H1 (cell line): ENCODE measurements at regions not wholly inside any gene's neighbourhood (a gene's known extent, or its start where the extent isn't known, plus 50 kb on each side); places are given as distances from the start of the nearest gene placed in this dataset.

ENCODE experiments used
- CTCF ChIA-PET: fragments of 300-600 bp; sonication (Branson Sonifier 250); formaldehyde crosslinking; loops from one replicate; lab custom pipeline; 2021; ENCODE audit not compliant: partially characterized antibody; lab: Charles Lee
- POLR2A ChIA-PET: fragments of 300-600 bp; sonication (Branson Sonifier 250); formaldehyde crosslinking; loops from one replicate; lab custom pipeline; 2021; ENCODE audit warnings: inconsistent platforms; ENCODE audit not compliant: partially characterized antibody; lab: Charles Lee
- DNase-seq, 2 experiments: peaks; one replicate each; pipeline versions ENCODE4 v3.0.0 to v3.0.0-alpha.2; 2010 to 2022; ENCODE audit warnings: low spot score in 2 of 2, low read depth in 1 of 2, mixed read lengths in 1 of 2
- FAIRE-seq: peaks from 2 replicates; lab custom pipeline; 2011; peaks lifted over from hg19 to GRCh38; lab: Jason Lieb, UNC
- H2AFZ ChIP-seq: 2 replicates; pipeline ENCODE4 v1.8.1; 2012; ENCODE audit warnings: low read length, inconsistent platforms
- H2AK5ac ChIP-seq: 2 replicates; pipeline ENCODE4 v1.6.1; 2013; ENCODE audit warnings: low read depth, low read length
- H2BK120ac ChIP-seq: replicated peaks from 2 replicates; pipeline ENCODE3; 2013; ENCODE audit warnings: low read depth, low read length, inconsistent platforms
- H2BK12ac ChIP-seq: 2 replicates; pipeline ENCODE4 v1.6.1; 2013; ENCODE audit warnings: low read depth, low read length
- H2BK15ac ChIP-seq: 2 replicates; pipeline ENCODE4 v1.6.1; 2013; ENCODE audit warnings: low read length
- H2BK20ac ChIP-seq: 2 replicates; pipeline ENCODE4 v1.6.1; 2013; ENCODE audit warnings: low read length
- H2BK5ac ChIP-seq: 2 replicates; pipeline ENCODE4 v1.6.1; 2013; ENCODE audit warnings: low read depth, low read length
- H3K14ac ChIP-seq: 2 replicates; pipeline ENCODE4 v1.6.1; 2013; ENCODE audit warnings: inconsistent platforms; ENCODE audit not compliant: insufficient read length
- H3K18ac ChIP-seq: 2 replicates; pipeline ENCODE4 v1.6.1; 2013; ENCODE audit warnings: low read length; ENCODE audit errors: extremely low read depth
- H3K23ac ChIP-seq: 2 replicates; pipeline ENCODE4 v1.6.1; 2013; ENCODE audit warnings: inconsistent platforms; ENCODE audit not compliant: insufficient read length
- H3K23me2 ChIP-seq: 2 replicates; pipeline ENCODE4 v1.6.1; 2013; ENCODE audit warnings: low read depth, low read length
- H3K27ac ChIP-seq: 2 replicates; pipeline ENCODE4 v1.6.1; 2011; ENCODE audit warnings: low read depth, low read length, inconsistent platforms
- H3K27me3 ChIP-seq, 4 experiments: replicated peaks in 1 of 4; 1 replicate in 1 of 4; 2 replicates in 3 of 4; pipeline versions ENCODE4 v1.6.1 to v1.8.1; 2011 to 2013; ENCODE audit warnings: low read length in 3 of 4, mild to moderate bottlenecking in 3 of 4, inconsistent platforms in 2 of 4, mixed read lengths in 2 of 4, moderate library complexity in 1 of 4; ENCODE audit not compliant: control insufficient read depth in 3 of 4, insufficient read depth in 3 of 4; ENCODE audit errors: extremely low read depth in 1 of 4
- H3K36me3 ChIP-seq, 4 experiments: 2 replicates each; pipeline versions ENCODE4 v1.6.1 to v1.8.1; 2011 to 2013; ENCODE audit warnings: mild to moderate bottlenecking in 4 of 4, low read length in 3 of 4, moderate library complexity in 2 of 4, control low read depth in 1 of 4, inconsistent platforms in 1 of 4; ENCODE audit not compliant: insufficient read depth in 4 of 4, control insufficient read depth in 2 of 4
- H3K4ac ChIP-seq: replicated peaks from 2 replicates; pipeline ENCODE3; 2013; ENCODE audit warnings: low read length, low read depth, mixed read lengths, inconsistent platforms; ENCODE audit not compliant: insufficient read length
- H3K4me1 ChIP-seq, 4 experiments: replicated peaks in 1 of 4; 1 replicate in 1 of 4; 2 replicates in 3 of 4; pipeline versions ENCODE4 v1.6.1 to v1.8.1; 2011 to 2013; ENCODE audit warnings: low read length in 3 of 4, inconsistent platforms in 2 of 4, mixed read lengths in 1 of 4; ENCODE audit not compliant: insufficient read depth in 4 of 4, control insufficient read depth in 3 of 4
- H3K4me2 ChIP-seq, 2 experiments: 2 replicates each; pipeline versions ENCODE4 v1.6.1 to v1.8.1; 2011 to 2013; ENCODE audit warnings: low read depth in 2 of 2, low read length in 2 of 2, control low read depth in 1 of 2, inconsistent platforms in 1 of 2, mild to moderate bottlenecking in 1 of 2; ENCODE audit not compliant: insufficient read depth in 1 of 2
- H3K4me3 ChIP-seq, 4 experiments: fragments of 200-600, 300-600 bp in 1 of 4; sonication (generic), shearing (Covaris generic), sonication (Bioruptor Twin) in 1 of 4; 2 replicates each; pipeline versions ENCODE4 v1.5.1 to v1.8.1; 2011 to 2016; ENCODE audit warnings: low read length in 4 of 4, low read depth in 3 of 4, control low read depth in 2 of 4, inconsistent platforms in 2 of 4, mild to moderate bottlenecking in 2 of 4, mixed read lengths in 1 of 4, moderate library complexity in 1 of 4; ENCODE audit not compliant: insufficient read depth in 2 of 4; ENCODE audit errors: extremely low read depth in 1 of 4
- H3K56ac ChIP-seq: replicated peaks from 2 replicates; pipeline ENCODE3; 2013; ENCODE audit warnings: low read depth, mild to moderate bottlenecking, mixed read lengths, low read length, inconsistent platforms; ENCODE audit not compliant: insufficient read length
- H3K79me1 ChIP-seq: 2 replicates; pipeline ENCODE4 v1.6.1; 2013; ENCODE audit warnings: low read depth, low read length, control low read depth
- H3K79me2 ChIP-seq, 2 experiments: 2 replicates each; pipeline versions ENCODE4 v1.6.1 to v1.8.1; 2012 to 2013; ENCODE audit warnings: low read length in 2 of 2, mild to moderate bottlenecking in 2 of 2, inconsistent platforms in 1 of 2; ENCODE audit not compliant: insufficient read depth in 2 of 2, control insufficient read depth in 1 of 2
- H3K9ac ChIP-seq, 4 experiments: replicated peaks in 1 of 4; 1 replicate in 1 of 4; 2 replicates in 3 of 4; pipeline versions ENCODE4 v1.6.1 to v1.8.1; 2011 to 2013; ENCODE audit warnings: low read depth in 3 of 4, low read length in 3 of 4, control low read depth in 2 of 4, mild to moderate bottlenecking in 2 of 4, moderate library complexity in 2 of 4, inconsistent platforms in 1 of 4; ENCODE audit errors: extremely low read depth in 1 of 4
- H3K9me3 ChIP-seq, 2 experiments: 2 replicates each; pipeline versions ENCODE4 v1.6.1 to v1.8.1; 2012 to 2013; ENCODE audit warnings: mild to moderate bottlenecking in 2 of 2, moderate library complexity in 2 of 2, control low read depth in 1 of 2, inconsistent platforms in 1 of 2, low read depth in 1 of 2, low read length in 1 of 2, mixed read lengths in 1 of 2; ENCODE audit not compliant: insufficient read depth in 2 of 2
- H4K20me1 ChIP-seq, 2 experiments: replicated peaks in 1 of 2; 2 replicates each; pipeline versions ENCODE3 to v1.8.1; 2011 to 2013; ENCODE audit warnings: inconsistent platforms in 2 of 2, low read length in 2 of 2, mild to moderate bottlenecking in 1 of 2; ENCODE audit not compliant: insufficient read depth in 2 of 2, control insufficient read depth in 1 of 2
- H4K5ac ChIP-seq: 2 replicates; pipeline ENCODE4 v1.6.1; 2013; ENCODE audit warnings: low read length, low read depth, mixed read lengths, inconsistent platforms; ENCODE audit not compliant: insufficient read length
- H4K8ac ChIP-seq: 2 replicates; pipeline ENCODE4 v1.8.0; 2013; ENCODE audit warnings: mild to moderate bottlenecking, moderate library complexity, low read length, inconsistent platforms; ENCODE audit not compliant: insufficient read depth; ENCODE audit errors: extremely low read depth
- H4K91ac ChIP-seq: replicated peaks from 2 replicates; pipeline ENCODE3; 2013; ENCODE audit warnings: low read length, mixed read lengths, inconsistent platforms; ENCODE audit not compliant: insufficient read length
- BACH1 ChIP-seq: IDR thresholded peaks from 2 replicates; pipeline ENCODE4 v1.6.1; 2012; ENCODE audit warnings: low read length, improper control_type of control experiment
- EP300 ChIP-seq, 2 experiments: IDR thresholded peaks; 1 replicate in 1 of 2; 2 replicates in 1 of 2; pipeline ENCODE4 v1.6.1; 2011 to 2012; ENCODE audit warnings: low read depth in 2 of 2, low read length in 2 of 2, mild to moderate bottlenecking in 2 of 2, borderline replicate concordance in 1 of 2, inconsistent platforms in 1 of 2, moderate library complexity in 1 of 2
- PHF8 ChIP-seq: fragments of 200-600 bp; sonication (generic); conservative IDR thresholded peaks from 2 replicates; pipeline ENCODE4 v1.7.1; 2012; ENCODE audit warnings: low read depth, mild to moderate bottlenecking, inconsistent platforms, low read length, moderate library complexity
- RNF2 ChIP-seq: fragments of 200-900, 300-1000 bp; sonication (generic); IDR thresholded peaks from 2 replicates; pipeline ENCODE4 v1.7.1; 2016; ENCODE audit warnings: borderline replicate concordance, low read depth, mild to moderate bottlenecking, antibody characterized with exemption, low read length; ENCODE audit not compliant: poor library complexity, severe bottlenecking; ENCODE audit errors: missing control alignments
- SAP30 ChIP-seq: fragments of 300-600 bp; sonication (generic); IDR thresholded peaks from 2 replicates; pipeline ENCODE4 v1.7.1; 2012; ENCODE audit warnings: low read length, moderate library complexity, mild to moderate bottlenecking, inconsistent platforms; ENCODE audit not compliant: insufficient read depth, insufficient replicate concordance
- SIN3A ChIP-seq, 2 experiments: IDR thresholded peaks in 1 of 2; conservative IDR thresholded peaks in 1 of 2; 2 replicates each; pipeline ENCODE4 v1.6.1; 2011 to 2012; ENCODE audit warnings: low read length in 2 of 2, improper control_type of control experiment in 1 of 2, low read depth in 1 of 2, mild to moderate bottlenecking in 1 of 2
- SP2 ChIP-seq: IDR thresholded peaks from 2 replicates; pipeline ENCODE4 v1.6.1; 2012; ENCODE audit warnings: mild to moderate bottlenecking, low read length, inconsistent platforms
- TCF12 ChIP-seq: IDR thresholded peaks from 2 replicates; pipeline ENCODE4 v1.6.1; 2011; ENCODE audit warnings: low read depth, mild to moderate bottlenecking, low read length
- WGBS, 2 experiments: shearing (Covaris generic) in 1 of 2; methylation state at CpG; one replicate each; pipeline versions ENCODE4 v1.1.6 to v1.1.7; 2013 to 2015; ENCODE audit warnings: low lambda C conversion rate in 2 of 2, mixed read lengths in 2 of 2, inconsistent platforms in 1 of 2, low coverage in 1 of 2, missing lambda C conversion rate in 1 of 2; ENCODE audit not compliant: insufficient replicate concordance in 2 of 2, insufficient coverage in 1 of 2, insufficient read length in 1 of 2; ENCODE audit errors: extremely low coverage in 1 of 2, missing lambda C conversion rate in 1 of 2; 5-methylcytosine and 5-hydroxymethylcytosine counted together
- TF ChIP-seq, protein P1 (sequence below): IDR thresholded peaks from 2 replicates; pipeline ENCODE4 v1.6.1; 2012; ENCODE audit warnings: inconsistent platforms

DNA sequence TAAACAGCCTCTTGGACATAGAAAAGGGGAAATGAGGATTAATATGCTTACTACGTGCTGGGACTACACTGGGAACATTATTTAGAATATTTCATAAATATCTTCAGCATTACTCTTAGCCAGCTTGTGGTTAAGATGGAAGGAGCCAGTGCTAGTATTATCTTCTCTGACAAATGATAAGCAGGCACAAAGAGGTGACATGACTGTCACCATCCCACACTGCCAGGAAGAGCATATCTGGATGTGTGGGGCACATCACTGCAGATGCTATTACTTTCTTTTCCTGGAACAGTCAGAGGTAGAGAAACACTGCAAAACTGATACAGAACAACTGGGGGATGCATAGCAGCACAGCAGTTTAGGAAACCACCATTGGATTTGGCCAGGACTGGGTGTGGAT, 281.0 kb upstream of the TNC start:
- H2BK120ac ChIP-seq: no peak overlapping the region
- H2AK5ac ChIP-seq: no peak overlapping the region
- H4K5ac ChIP-seq: no peak overlapping the region
- no peaks in the 10 kb centered on the region for H3K36me3 ChIP-seq
- H2BK5ac ChIP-seq: no peak overlapping the region
- FAIRE-seq: no peak
- H3K14ac ChIP-seq: no peak overlapping the region
- no peaks in the 10 kb centered on the region for H4K20me1 ChIP-seq
- no peak overlapping the region for H3K4me2 ChIP-seq
- H3K18ac ChIP-seq: no peak overlapping the region
- no peak overlapping the region for H2AFZ ChIP-seq
- no peak overlapping the region for H4K8ac ChIP-seq
- H2BK15ac ChIP-seq: no peak overlapping the region
- H2BK12ac ChIP-seq: no peak overlapping the region
- DNase-seq: no peak
- H3K4ac ChIP-seq: no peak overlapping the region
- WGBS, 2 experiments: 91% methylated on average over 1 of the region's 1 CpG; no CpG with 5 or more reads in 1 of the 2 experiments
- H3K56ac ChIP-seq: no peak overlapping the region
- no peaks in the 10 kb centered on the region for H3K9me3 ChIP-seq
- H3K27ac ChIP-seq: no peak overlapping the region
- no peak overlapping the region for H3K23ac ChIP-seq
- no peak overlapping the region; the same call in 1 of the 2 replicates for H2BK20ac ChIP-seq
- H3K4me3 ChIP-seq: no peak overlapping the region
- no peaks in the 10 kb centered on the region for H3K79me2 ChIP-seq
- no peak overlapping the region for H3K9ac ChIP-seq
- peaks cover 0 to 8% (median 5%) of the 10 kb centered on the region in 4 experiments; a peak in 3 of 7 replicates for H3K4me1 ChIP-seq
- no peaks in the 10 kb centered on the region for H3K23me2 ChIP-seq
- POLR2A ChIA-PET: no interaction called here
- CTCF ChIA-PET: no interaction called here
- no peaks in the 10 kb centered on the region for H3K79me1 ChIP-seq
- H4K91ac ChIP-seq: no peak overlapping the region
- H3K27me3 ChIP-seq: no peaks in the 10 kb centered on the region
- no peak for TF ChIP-seq PHF8
- TF ChIP-seq TCF12: no peak
- no peak for TF ChIP-seq SIN3A (conservative IDR thresholded peaks at IDR 0.05 in 1 of 2, IDR thresholded peaks at IDR 0.05 in 1 of 2; ENCODE audit: low read depth in 1 of 2, low read length in 2 of 2)
- TF ChIP-seq, protein P1, sequence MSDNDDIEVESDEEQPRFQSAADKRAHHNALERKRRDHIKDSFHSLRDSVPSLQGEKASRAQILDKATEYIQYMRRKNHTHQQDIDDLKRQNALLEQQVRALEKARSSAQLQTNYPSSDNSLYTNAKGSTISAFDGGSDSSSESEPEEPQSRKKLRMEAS: no peak
- TF ChIP-seq EP300 (IDR thresholded peaks at IDR 0.05; ENCODE audit: borderline replicate concordance in 1 of 2, low read depth in 2 of 2, low read length in 2 of 2): no peak
- TF ChIP-seq SP2: no peak
- no peak for TF ChIP-seq RNF2
- no peak for TF ChIP-seq SAP30
- TF ChIP-seq BACH1: no peak
